Amygdala (tissue), 56 donors: ENCODE measurements at regions not wholly inside any gene's neighbourhood (a gene's known extent, or its start where the extent isn't known, plus 50 kb on each side); places are given as distances from the start of the nearest gene placed in this dataset.
A peak's percentile ranks its signal among the peaks of the same experiment; 100 is the strongest.
"Not testable (repeated sequence)": the region's sequence is repeated elsewhere in the genome, so short reads cannot be mapped to it uniquely, and the experiment has no call there.

Source experiments
- DNase-seq, 56 donors: peaks; one replicate each; lab custom pipeline; 2025; lab: John Stamatoyannopoulos, UW

- not testable (repeated sequence) for DNase-seq
Observed at GRCh38 chr14:105742904-105743701, 216.7 kb downstream of the TMEM121 start.

- not testable (repeated sequence) for DNase-seq
Observed at GRCh38 chr14:105744213-105744787, 217.9 kb downstream of the TMEM121 start.

- DNase-seq: no peak
Observed at GRCh38 chr14:105745433-105746123, 219.2 kb downstream of the TMEM121 start.

GRCh38 chr14:105746124-105746514 is 219.7 kb downstream of the TMEM121 start:
- no peak for DNase-seq

GRCh38 chr14:105746800-105747502 is 220.6 kb downstream of the TMEM121 start:
- DNase-seq: not testable (repeated sequence)

- not testable (repeated sequence) for DNase-seq
Observed at GRCh38 chr14:105747503-105748203, 221.3 kb downstream of the TMEM121 start.

- DNase-seq: peak in 12 of 56 donors; percentile 2 to 26 (median 12)
Observed at GRCh38 chr14:105748204-105748578, 221.8 kb downstream of the TMEM121 start.

GRCh38 chr14:105748710-105749109 is 222.3 kb downstream of the TMEM121 start:
- not testable (repeated sequence) for DNase-seq

- DNase-seq: not testable (repeated sequence)
Observed at GRCh38 chr14:105749870-105750541, 223.6 kb downstream of the TMEM121 start.

- not testable (repeated sequence) for DNase-seq
Observed at GRCh38 chr14:105751291-105751751, 224.9 kb downstream of the TMEM121 start.

- DNase-seq: not testable (repeated sequence)
Observed at GRCh38 chr14:105752420-105752819, 226.0 kb downstream of the TMEM121 start.

GRCh38 chr14:105760691-105761344 is 234.4 kb downstream of the TMEM121 start:
- DNase-seq: no peak

GRCh38 chr14:105761345-105761740 is 235.0 kb downstream of the TMEM121 start:
- DNase-seq: not testable (repeated sequence)

GRCh38 chr14:105761842-105762241 is 235.5 kb downstream of the TMEM121 start:
- DNase-seq: no peak

- DNase-seq: not testable (repeated sequence)
Observed at GRCh38 chr14:105762262-105762661, 235.9 kb downstream of the TMEM121 start.

GRCh38 chr14:105764254-105764901 is 238.0 kb downstream of the TMEM121 start:
- not testable (repeated sequence) for DNase-seq

- DNase-seq: not testable (repeated sequence)
Observed at GRCh38 chr14:105765072-105765825, 238.9 kb downstream of the TMEM121 start.
